ENCODE measurements at regions not wholly inside any gene's neighbourhood (a gene's known extent, or its start where the extent isn't known, plus 50 kb on each side); places are given as distances from the start of the nearest gene placed in this dataset.
"Not testable (repeated sequence)": the region's sequence is repeated elsewhere in the genome, so short reads cannot be mapped to it uniquely, and the experiment has no call there.

DNA sequence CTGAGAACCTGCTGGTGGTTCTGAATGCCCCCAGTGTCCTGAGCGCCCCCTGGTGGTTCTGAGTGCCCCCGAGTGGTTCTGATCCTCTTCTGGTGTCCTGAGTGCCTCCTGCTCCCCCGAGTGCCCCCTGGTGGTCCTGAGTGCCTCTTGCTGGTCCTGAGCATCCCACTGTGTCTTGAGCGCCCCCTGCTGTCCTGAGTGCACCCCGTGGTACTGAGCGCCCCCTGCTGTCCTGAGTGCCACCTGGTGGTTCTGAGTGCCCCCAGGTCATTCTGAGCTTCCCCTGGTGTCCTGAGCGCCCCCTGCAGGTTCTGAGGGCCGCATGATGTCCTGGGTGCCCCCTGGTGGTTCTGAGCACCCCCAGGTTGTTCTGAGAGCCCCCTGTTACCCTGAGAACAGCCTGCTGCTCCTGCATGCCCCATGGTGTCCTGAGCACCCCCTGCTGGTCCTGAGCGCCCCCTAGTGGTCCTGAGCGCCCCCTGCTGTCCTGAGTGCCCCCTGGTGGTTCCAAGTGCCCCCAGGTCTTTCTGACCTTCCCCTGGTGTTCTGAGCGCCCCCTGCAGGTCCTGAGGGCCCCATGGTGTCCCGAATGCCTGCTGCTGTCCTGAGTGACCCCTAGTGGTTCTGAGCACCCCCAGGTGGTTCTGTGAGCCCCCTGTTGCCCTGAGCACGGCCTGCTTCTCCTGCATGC is 1165.4 kb downstream of the TMEM121 start:
- no peaks in the 10 kb centered on the region for H3K4me1 ChIP-seq
- H3K9me3 ChIP-seq: no peaks in the 10 kb centered on the region
- H3K27ac ChIP-seq: no peak overlapping the region
- DNase-seq: no peak
- H3K4me3 ChIP-seq: no peak overlapping the region
- intact Hi-C loops (cut with DNase I; ENCODE audit: low total_unique reads): no loop called here
- no peaks in the 10 kb centered on the region for H3K27me3 ChIP-seq
- no peaks in the 10 kb centered on the region for H3K36me3 ChIP-seq
- TF ChIP-seq, protein P1, sequence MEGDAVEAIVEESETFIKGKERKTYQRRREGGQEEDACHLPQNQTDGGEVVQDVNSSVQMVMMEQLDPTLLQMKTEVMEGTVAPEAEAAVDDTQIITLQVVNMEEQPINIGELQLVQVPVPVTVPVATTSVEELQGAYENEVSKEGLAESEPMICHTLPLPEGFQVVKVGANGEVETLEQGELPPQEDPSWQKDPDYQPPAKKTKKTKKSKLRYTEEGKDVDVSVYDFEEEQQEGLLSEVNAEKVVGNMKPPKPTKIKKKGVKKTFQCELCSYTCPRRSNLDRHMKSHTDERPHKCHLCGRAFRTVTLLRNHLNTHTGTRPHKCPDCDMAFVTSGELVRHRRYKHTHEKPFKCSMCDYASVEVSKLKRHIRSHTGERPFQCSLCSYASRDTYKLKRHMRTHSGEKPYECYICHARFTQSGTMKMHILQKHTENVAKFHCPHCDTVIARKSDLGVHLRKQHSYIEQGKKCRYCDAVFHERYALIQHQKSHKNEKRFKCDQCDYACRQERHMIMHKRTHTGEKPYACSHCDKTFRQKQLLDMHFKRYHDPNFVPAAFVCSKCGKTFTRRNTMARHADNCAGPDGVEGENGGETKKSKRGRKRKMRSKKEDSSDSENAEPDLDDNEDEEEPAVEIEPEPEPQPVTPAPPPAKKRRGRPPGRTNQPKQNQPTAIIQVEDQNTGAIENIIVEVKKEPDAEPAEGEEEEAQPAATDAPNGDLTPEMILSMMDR (IDR thresholded peaks at IDR 0.05): no peak

DNA sequence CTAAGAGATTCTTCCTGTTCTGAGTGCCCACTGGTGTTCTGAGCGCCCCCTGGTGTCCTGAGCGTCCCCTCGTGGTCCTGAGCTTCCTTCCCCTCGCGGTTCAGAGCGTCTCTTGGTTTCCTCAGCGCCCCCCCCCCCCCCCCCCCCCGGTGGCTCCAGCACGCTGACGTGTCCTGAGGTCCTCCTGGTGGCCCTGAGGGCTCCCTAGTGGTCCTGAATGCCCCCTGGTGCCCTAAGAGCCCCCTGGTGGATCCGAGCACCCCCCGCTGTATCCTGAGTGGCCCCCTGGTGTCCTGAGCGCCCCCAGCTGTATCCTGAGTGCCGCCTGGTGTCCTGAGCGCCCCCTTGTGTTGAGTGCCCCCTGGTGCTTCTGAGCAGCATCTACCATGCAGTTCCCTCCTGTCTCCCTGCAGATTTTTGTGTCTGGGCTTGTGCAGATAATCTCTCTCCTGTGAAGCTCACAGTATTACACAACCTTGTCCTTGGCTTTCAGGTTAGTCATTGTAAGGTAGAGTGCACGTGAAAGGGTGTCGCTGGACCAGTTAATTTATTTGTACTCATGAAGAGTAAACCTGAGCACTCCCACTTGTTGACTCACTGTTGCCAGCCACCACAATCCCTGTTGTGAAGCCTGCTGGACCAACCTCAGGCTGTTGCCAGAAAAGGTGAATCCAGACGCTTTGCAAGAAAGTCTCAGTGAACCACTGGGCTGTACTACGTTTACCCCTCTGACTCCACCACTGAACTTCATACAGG is 1168.4 kb downstream of the TMEM121 start:
- intact Hi-C loops (cut with DNase I; ENCODE audit: low total_unique reads): no loop called here
- no peaks in the 10 kb centered on the region for H3K36me3 ChIP-seq
- DNase-seq: no peak
- no peak overlapping the region for H3K4me3 ChIP-seq
- H3K4me1 ChIP-seq: no peaks in the 10 kb centered on the region
- H3K27me3 ChIP-seq: no peaks in the 10 kb centered on the region
- H3K27ac ChIP-seq: no peak overlapping the region
- TF ChIP-seq, protein P1 (IDR thresholded peaks at IDR 0.05): no peak
- H3K9me3 ChIP-seq: no peaks in the 10 kb centered on the region

DNA sequence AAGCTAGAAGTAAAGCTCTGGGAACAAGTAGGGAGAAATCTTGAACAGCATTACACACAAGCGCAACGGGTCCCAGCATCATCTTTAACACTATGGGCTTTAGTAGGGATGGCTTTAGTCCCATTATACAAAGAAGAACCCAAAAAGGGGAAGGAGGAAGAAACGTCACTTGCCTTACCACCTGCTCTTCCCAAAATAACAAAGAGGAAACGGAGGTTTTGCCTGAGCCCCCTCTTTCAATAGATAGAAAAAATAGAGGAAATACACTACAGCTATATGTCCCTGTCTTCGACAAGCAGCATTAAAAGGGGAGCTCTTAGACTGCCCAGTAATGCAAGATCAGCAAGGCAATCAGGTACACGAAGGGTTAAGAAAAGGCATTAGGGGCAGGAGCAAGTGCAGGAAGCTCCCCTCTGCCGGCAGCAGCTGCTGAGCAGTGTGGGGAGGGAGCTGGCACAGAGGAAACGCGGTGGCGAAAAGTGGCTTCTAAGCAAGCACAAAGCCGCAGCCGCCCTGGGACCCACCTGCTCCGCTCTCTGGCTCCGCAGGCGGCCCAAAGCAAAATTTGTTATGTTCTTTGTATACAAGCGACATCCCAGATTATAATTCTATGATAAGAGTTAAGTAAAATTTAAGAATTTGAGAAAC is 1172.4 kb downstream of the TMEM121 start:
- H3K9me3 ChIP-seq; intact Hi-C loops (cut with DNase I; ENCODE audit: low total_unique reads); H3K27ac ChIP-seq; DNase-seq; H3K27me3 ChIP-seq; H3K4me3 ChIP-seq; H3K36me3 ChIP-seq; H3K4me1 ChIP-seq: not testable (repeated sequence)

DNA sequence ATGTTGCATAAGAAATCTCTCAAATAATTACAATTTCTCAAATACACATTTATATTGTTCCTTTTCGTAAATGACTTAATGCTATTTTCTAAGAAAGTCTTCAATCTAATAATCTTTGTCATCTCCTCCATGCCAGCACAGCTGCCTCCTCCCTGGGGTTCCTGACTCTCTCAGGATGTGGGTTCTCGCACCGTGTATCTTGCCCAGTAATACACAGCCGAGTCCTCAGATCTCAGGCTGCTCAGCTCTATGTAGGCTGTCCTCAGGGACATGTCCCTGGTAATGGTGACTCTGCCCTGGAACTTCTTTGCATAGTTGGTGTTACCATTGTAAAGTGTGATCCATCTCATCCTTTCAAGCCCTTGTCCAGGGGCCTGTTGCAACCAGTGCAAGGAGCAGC is 1177.3 kb downstream of the TMEM121 start:
- H3K36me3 ChIP-seq; DNase-seq; H3K9me3 ChIP-seq; H3K27me3 ChIP-seq; H3K4me3 ChIP-seq; H3K4me1 ChIP-seq; intact Hi-C loops (cut with DNase I; ENCODE audit: low total_unique reads); H3K27ac ChIP-seq: not testable (repeated sequence)

DNA sequence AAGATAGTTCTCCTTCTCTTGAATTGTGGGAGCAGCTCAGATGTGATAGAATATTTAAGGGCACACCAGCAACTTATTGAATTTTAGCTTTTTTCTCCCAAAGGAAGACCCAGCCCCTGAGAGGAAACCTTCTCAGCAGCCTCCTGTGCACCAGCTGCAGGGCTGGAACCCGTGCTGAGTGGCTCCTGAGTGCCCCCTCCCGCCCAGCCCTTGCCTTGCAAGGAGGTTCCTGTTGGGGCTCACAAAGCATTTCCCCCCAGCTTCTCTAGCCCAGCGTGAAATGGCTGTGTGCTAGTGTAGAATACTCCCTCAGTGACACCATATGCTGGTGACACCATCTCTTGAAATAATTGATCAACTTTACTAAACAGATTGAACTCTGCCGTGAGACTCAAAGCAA is 1180.1 kb downstream of the TMEM121 start:
- H3K4me3 ChIP-seq; H3K27ac ChIP-seq; H3K4me1 ChIP-seq; H3K9me3 ChIP-seq; DNase-seq; intact Hi-C loops (cut with DNase I; ENCODE audit: low total_unique reads); H3K27me3 ChIP-seq; H3K36me3 ChIP-seq: not testable (repeated sequence)

DNA sequence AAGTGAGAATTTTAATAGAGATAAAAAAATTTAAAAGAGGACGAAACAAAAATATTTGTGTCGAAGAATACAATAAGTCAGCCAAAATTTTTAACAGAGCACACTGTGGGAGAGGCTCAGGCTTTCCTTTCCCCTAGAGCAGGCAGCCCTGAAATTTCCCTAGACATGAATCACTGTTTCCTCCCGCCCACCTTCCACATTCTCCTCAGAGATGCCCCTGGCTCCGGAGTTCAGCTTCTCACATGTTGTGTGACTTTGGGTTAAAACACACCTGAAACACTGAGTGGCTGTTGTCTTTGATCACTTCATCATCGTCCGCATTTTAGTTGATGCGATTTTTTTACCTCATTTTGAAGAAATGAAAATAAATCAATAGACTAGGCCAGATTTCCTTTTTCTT is 1183.8 kb downstream of the TMEM121 start:
- H3K27me3 ChIP-seq; H3K36me3 ChIP-seq; H3K4me1 ChIP-seq; H3K4me3 ChIP-seq; H3K27ac ChIP-seq; intact Hi-C loops (cut with DNase I; ENCODE audit: low total_unique reads); DNase-seq; H3K9me3 ChIP-seq: not testable (repeated sequence)

DNA sequence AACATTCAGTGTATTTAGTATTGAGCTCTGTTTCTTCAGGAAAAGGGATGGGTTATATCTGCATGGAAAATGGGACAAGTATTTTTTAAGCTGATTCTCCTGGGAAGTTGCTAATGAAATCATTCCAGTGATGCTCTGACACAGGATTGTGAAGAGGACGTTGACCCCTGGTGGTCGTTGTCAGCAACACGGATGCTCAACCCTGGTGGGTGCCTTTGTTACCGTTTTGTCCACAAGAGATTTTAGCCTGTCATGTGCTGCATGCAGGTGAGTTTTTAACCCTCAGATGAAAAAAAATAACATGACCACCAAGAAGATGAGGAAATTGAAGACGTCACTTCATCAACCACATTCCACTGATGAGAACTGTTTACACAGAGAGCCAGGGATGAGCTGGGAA is 1186.1 kb downstream of the TMEM121 start:
- H3K9me3 ChIP-seq; H3K4me1 ChIP-seq; H3K27ac ChIP-seq; H3K4me3 ChIP-seq; DNase-seq; H3K27me3 ChIP-seq; H3K36me3 ChIP-seq; intact Hi-C loops (cut with DNase I; ENCODE audit: low total_unique reads): not testable (repeated sequence)

DNA sequence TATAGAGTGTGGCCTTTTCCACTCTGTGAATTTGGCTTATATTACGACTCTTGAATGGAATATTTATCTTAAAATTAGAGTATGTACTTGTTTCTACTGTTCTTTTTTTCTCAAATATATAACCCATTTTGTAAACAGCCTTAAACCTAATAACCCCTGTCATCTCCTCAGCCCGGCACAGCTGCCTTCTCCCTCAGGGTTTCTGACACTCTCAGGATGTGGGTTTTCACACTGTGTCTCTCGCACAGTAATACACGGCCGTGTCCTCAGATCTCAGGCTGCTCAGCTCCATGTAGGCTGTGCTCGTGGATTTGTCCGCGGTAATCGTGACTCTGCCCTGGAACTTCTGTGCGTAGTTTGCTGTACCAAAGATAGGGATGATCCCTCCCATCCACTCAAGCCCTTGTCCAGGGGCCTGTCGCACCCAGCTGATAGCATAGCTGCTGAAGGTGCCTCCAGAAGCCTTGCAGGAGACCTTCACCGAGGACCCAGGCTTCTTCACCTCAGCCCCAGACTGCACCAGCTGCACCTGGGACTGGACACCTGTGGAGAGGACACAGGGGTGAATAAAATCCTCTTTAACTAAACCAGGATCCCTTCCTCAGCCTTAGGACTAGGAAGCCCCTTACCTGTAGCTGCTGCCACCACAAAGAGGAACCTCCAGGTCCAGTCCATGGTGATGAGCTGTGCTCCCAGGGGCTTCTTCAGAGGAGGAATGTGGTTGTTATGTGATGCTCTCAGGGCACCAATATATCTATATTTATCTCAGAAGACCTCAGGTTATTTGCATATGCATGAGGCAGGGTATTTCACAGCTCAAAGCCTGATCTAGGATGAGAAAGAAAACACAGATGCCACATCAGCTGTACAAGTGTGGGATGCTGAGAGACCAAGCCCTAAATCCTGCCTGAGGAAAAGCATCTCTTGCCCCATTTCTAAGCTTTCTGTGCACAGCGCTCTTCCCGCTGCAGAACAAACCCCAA is 1188.4 kb downstream of the TMEM121 start:
- H3K4me3 ChIP-seq; H3K27ac ChIP-seq; H3K9me3 ChIP-seq; H3K36me3 ChIP-seq; intact Hi-C loops (cut with DNase I; ENCODE audit: low total_unique reads); DNase-seq; H3K27me3 ChIP-seq; H3K4me1 ChIP-seq: not testable (repeated sequence)

DNA sequence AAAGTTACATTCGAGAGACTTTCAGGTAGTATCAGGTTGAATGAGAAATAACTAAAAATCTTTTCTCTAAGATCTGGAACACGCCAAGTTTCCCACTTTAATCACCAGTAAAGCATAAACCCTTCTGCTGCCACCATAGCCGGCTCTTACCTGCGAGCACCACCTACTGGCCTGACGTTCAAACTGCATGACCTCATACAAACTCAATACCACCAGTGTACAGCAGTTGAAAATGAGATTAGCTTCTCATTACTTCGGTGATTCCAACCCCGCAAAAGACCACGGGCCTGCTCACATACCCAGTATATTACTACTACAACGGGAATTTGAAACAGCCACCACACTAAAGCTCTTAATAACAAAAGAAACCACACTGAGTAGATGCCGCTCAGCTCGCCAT is 1191.2 kb downstream of the TMEM121 start:
- H3K27ac ChIP-seq; intact Hi-C loops (cut with DNase I; ENCODE audit: low total_unique reads); H3K4me1 ChIP-seq; DNase-seq; H3K9me3 ChIP-seq; H3K4me3 ChIP-seq; H3K27me3 ChIP-seq; H3K36me3 ChIP-seq: not testable (repeated sequence)

DNA sequence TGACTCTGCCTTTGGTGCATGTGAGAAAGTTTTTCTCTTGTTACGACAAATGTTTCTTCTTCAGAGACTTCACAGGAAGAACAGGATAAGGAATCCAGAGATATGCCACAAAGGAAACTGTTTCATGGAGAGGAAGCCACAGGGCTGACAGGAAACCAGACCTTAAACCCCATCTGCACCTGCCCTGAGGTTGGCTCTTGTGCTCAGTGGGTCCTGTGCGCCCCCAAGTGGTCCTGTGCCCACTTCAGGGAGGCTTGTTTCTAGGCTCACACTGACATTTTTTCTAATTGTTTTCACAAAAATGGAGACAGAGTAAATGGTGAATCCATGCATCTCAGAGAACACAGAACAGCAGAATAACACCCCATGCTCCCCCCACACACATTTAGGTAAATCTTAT is 1193.5 kb downstream of the TMEM121 start:
- intact Hi-C loops (cut with DNase I; ENCODE audit: low total_unique reads); H3K27ac ChIP-seq; H3K27me3 ChIP-seq; H3K36me3 ChIP-seq; DNase-seq; H3K9me3 ChIP-seq; H3K4me3 ChIP-seq; H3K4me1 ChIP-seq: not testable (repeated sequence)

DNA sequence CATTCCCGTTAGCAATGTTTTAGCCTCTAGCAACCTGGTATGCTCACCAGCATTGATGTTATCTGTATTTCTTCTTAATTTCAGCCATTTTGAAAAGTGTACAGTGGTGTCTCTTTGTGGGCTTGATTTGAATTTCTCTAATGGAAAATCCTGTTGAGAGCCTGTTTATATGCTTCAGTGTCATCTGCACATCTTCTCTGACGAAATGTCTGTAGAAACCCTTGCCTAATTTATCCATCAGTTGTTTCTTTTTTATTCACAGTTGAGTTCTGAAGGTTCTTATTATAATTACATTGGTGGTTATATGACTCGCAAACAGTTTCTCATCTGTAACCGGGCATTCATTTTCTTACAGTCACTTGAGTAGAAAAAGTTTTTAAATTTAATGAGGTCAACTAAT is 1195.5 kb downstream of the TMEM121 start:
- H3K4me1 ChIP-seq; H3K4me3 ChIP-seq; H3K36me3 ChIP-seq; H3K27ac ChIP-seq; H3K27me3 ChIP-seq; intact Hi-C loops (cut with DNase I; ENCODE audit: low total_unique reads); H3K9me3 ChIP-seq; DNase-seq: not testable (repeated sequence)

Data from tibial artery (tissue), 4 donors.